GM18868 (cell line): ENCODE measurements at regions not wholly inside any gene's neighbourhood (a gene's known extent, or its start where the extent isn't known, plus 50 kb on each side); places are given as distances from the start of the nearest gene placed in this dataset.
"Not testable (repeated sequence)": the region's sequence is repeated elsewhere in the genome, so short reads cannot be mapped to it uniquely, and the experiment has no call there.

Experiments used
- ATAC-seq: cut with Tn5 transposase; IDR thresholded peaks from one replicate; pipeline ENCODE4 v1.9.1; 2021; ENCODE audit warnings: mild to moderate bottlenecking, moderate library complexity; ENCODE audit not compliant: unreplicated experiment

DNA sequence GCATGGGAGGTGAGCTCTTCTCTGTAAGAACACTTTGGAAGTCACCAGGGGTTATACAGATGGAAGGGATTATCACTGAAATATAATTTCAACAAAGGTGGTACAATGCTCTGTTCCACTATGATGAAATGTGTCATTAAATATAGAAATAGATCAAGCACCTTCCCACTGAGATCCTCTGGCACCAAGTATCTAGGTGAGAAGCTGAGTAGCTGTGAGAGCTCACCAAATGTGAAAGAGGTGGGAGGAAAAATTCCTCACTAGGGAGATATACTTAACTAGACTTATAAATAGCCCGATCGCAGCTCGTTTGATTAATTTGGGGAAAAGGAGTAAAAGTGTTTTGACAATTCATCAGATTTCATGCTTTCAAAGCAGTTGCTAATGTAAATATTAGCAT lies 247.6 kb downstream of the SMAD2 start:
- ATAC-seq = no peak

DNA sequence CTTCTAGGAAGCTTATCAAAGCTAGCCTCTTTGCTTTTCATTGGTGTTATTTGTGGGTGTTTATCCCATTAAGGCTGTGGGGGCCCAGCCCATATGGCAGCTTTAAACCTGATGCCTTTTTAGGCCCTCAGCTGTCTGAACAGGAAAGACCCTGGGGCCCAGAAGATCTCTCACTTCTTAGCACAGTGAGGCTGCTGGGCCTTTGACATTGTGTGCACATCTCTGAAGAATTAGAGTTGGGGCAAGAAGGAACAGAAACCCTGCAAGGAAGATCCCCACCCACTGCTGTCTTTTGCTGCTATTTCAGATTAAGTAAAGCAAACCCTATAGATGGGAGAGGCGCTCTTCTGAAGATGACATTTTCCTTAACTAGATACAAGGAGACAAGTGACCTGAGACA lies 250.0 kb downstream of the SMAD2 start:
- peak; percentile 89 for ATAC-seq

DNA sequence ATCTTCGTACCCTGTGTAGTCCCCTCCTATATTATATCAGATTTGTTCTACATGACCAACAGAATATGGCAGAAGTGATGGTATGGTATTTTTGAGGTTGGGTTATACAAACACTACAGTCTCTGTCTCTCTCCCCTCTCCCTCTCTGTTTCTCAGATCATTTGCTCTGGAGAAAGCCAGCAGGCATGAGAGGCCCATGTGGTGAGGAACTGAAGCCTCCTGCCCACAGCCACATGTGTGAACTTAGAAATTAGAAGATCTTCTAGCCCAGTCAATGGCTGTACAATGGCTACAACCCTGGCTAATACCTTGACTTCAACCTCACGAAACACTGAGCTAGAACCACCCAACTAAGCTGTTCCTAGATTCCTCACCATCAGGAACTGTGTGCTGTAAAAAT lies 250.6 kb downstream of the SMAD2 start:
- no peak for ATAC-seq

DNA sequence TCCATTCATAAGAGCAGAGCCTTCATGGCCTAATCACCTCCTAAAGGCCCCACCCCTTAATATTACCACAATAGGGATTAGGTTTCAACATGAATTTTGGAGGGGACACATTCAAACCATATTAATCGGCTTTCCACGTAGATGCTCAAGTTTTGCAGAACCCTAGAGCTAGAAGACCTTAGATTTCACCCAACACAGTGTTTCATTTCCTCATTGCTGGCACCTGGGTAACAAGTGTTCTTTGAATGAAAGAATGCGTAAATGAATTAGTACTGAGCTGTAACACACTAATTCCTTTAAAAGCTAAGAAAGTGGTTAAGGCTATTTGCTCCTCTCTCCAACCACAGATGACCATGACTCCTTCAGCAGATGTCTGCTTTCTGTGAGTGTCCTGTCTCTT lies 252.5 kb downstream of the SMAD2 start:
- ATAC-seq = peak; percentile 55

DNA sequence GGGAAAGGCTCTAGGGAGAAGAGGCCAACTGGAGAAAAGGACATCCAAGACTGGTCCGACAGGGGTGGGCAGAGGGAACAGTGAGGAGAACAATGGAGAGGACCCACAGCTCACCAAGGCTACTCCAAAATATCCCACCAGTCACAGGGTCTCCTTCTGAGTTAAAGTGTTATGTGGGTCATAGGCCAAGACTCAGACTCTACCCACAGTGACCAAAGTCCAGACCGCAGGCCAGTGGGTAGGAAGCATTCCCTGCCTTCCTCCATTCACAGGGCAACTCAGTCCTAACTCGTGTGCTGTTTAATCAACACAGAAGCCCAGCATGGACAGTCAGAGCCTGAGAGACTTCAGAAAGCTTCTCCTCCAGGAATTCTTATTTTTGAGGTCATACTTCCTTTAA lies 260.6 kb downstream of the SMAD2 start:
- no peak for ATAC-seq

DNA sequence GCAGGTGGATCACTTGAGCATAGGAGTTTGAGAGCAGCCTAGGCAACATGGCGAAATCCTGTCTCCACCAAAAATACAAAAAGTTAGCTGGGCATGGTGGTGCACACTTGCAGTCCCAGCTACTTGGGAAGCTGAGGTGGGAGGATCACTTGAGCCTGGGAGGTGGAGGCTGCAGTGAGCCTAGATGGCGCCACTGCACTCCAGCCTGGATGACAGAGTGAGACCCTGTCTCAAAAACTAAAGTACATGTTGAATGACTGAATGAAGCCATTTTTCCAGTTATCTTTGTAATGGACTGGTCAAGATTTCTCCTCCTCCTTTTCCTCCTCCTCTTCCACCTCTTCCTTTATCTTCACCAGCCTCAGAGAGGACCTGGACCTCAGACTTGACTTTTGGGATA lies 272.0 kb downstream of the SMAD2 start:
- no peak for ATAC-seq

DNA sequence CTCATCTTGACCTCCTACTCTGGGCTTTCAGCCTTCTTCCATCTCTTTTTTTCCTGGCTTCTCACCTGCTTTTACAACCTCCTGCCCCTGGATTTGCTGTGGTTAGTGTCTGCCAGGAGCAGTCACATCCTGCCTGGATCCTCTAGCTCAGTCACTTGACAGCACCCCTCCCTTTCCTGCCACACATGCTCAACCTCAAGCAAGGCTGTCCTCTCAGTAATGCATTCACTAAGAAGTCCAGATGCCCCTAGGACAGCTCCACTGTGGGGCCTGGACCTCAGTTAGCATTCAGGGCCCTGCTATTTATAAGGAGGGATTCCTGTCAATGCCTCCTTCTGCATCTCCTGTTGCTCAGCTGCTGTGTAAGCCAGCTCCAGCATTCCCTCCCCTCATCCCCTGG lies 275.5 kb downstream of the SMAD2 start:
- no peak for ATAC-seq

DNA sequence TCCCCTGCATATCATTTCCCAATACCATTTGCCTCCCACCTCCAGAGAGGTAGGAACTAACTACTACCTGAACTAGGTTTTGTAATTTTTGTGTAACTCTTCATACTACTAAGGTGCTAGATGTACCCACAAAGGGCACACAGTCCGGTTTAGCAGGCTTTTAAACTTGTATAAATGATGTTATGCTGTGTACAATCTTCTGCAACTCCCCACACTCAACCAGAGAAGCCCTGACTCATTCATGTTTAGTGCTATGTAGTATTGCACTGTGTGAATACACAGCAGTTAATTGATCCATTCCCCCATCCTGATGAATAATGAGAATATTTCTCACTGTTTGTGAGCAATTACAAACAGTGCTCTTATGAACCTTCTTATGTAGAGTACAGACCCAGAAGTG lies 285.6 kb downstream of the SMAD2 start:
- no peak for ATAC-seq

DNA sequence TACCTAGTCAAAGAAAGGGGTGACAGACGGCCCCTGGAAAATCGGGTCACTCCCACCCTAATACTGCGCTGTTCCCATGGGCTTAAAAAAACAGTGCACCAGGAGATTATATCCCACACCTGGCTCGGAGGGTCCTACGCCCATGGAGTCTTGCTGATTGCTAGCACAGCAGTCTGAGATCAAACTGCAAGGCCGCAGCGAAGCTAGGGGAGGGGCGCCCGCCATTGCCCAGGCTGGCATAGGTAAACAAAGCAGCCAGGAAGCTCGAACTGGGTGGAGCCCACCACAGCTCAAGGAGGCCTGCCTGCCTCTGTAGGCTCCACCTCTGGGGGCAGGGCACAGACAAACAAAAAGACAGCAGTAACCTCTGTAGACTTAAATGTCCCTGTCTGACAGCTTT lies 292.9 kb downstream of the SMAD2 start:
- not testable (repeated sequence) for ATAC-seq

DNA sequence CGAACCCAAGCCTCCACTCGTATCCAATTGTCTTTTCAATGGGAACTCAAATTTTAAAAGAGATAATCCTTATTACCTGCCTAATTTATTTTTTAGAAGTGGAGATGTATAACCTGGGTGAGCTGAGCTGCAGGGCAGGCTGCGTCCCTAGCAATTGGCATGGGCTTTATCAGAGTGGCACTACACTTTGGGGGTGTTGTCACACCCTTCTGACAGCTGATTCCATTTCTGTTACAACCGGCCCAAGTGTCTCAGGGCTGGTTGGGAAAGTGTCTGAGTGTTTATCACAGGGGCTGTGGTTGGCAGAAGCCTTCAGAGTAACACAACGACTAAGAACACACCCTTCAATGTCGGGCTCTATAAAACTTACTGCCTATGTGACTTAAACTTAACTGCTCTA lies 295.0 kb downstream of the SMAD2 start:
- no peak for ATAC-seq

DNA sequence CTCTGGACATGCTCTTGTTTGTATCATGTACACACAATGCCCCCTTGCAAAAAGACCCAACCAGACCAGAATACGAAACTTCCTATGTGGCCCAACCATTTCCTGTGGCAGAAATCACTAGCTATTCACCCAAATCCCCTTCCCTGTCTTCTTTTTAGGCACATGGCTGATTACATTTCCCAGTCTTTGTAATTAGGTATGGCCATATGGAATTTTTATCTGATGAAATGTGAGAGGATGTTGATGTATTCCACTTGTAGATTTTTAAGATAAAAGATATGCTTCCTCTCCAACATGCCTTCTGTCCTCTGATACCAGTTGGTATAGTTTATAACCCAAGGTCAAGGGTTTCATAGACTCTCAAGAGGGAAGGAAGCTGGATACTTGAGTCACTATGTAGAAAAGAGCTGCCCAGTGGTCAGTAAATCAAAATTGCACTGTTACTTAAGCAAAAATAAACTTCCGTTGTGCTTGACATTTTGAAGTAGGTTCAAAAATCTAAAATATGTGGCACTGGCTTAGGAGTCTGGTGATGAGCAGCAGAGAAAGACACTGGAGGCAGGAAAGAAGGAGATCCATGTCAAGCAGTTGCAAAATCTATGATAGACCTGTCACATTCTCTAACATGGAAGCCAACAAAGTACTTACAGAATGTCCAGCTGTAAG lies 297.4 kb downstream of the SMAD2 start:
- no peak for ATAC-seq

DNA sequence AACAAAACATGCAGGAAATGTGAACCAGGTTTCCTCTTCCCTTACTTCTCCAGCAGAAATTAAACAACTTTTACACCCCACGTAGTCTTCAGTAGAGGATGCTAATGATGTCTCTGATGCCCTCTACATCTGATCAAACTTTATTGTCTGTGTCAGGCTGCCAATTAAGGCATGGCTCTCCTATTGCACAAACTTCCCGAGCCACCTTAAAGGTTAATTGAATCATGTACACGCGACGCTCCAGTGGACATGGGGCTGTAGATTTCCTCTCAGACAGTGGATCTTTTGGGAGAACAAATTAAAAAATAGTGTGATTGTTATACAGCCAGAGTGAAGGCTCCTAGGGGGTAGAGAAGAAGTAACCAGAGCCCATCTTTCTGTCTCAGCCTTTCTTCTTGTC lies 301.6 kb downstream of the SMAD2 start:
- ATAC-seq = no peak

DNA sequence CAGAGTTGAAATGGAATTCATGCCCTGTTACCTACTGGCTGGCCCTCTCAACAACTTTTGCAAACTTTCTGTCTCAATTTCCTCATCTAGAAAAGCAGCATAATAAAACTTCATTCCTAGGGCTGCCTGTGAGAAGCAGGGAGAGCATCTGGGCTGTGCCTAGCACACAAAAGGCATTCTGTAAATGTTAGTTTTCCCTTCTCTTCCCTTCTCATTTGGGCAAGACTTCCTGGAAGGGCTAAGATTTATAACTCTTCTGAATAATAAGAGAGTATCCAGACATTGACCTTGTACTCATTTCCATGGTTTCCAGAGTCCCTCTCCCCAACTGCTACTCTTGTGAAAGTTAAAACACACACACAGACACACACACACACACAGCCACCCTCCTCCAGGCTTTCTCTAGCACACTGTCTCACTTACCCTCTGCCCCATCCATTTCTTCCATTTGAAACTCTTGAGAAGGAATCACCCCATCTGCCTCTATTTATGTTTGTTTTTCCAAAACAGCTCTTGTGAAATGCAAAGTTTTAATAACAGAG lies 302.1 kb downstream of the SMAD2 start:
- ATAC-seq = no peak

DNA sequence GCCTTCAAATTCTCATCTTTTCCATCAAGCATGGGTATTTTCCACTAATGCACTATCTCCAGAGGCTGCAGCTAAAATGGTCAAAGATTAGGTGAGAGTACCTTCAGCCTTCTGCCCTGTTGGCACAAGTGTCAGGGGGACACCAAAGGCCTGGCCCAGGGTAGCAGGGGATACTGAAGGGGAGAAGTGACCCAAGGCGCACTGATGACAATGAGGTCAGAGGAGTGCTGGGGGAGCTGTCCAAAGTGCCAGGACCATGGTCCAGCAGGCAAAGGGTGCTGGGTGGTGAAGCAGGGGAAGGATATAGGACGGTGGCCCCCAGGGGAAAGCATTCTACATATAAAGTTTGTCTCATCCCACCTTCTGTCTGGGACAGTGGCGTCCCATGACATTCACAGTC lies 303.4 kb downstream of the SMAD2 start:
- ATAC-seq = no peak

DNA sequence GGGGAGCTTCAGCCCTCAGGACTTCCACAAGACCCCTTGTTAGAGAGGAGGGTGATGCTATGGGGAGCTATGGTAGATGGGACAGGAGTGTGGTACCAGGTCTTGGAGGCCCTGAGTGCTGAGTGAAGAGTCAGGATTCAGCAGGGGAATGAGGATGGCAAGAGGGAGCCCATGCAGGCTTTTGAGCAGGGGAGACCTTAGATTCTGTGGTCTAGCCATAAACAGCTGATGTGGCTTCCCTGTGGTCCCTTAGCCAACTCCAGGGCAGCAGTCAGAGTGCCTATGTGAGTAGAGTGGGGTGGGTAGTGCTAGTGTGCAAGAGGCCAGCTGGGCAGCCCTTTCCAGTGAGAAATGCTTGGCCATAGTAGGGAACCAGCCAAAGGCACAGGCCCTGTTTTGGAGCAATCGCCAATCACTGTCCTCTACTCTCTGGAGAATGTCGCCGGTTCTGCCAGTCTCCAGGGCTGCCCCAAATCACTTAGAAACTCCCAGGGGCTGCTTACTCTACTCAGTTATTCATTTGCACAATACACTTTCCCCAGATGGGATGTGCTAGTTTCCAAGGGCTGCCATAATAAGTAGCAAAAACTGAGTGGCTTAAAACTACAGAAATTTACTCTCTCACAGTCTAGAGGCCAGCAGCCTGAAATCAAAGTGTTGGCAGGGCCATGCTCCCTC lies 310.5 kb downstream of the SMAD2 start:
- ATAC-seq = no peak

DNA sequence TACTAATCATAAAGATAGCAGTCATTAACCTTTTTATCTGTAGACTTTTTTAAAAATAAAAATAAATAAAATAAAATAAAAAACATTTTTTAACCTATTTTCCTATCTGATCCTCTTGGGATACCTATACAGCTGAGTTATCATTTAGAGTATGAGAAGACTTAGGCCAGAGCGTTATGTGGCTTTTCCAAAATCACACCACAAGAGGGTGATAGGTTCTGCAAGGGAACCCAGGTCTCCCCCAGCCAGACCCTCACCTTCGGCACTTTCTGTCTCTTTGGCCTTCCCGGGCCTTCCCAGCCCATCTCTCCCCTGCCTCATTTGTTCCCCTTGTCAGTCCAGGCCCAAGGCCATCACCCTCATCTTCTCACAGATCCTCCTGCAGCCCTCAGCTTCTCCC lies 311.7 kb downstream of the SMAD2 start:
- ATAC-seq = no peak

DNA sequence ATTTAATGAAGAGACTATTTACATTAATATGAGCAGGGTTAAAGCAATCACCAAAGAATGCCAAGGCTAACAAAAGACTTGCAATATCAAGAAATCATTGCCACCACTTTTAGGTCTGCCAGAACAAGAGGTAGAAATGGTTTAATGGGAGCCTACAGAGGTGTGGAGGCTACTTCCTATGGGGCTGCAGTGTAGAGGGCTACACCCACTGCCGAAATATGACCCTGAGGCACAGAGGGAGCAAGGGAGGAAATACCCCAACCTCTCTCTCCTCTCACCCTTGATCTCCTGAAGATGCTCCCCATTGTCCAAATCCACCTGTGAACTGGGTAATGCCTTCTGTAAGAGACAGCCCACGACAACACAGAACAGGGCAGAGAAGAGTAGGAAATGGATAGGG lies 315.4 kb downstream of the SMAD2 start:
- no peak for ATAC-seq

DNA sequence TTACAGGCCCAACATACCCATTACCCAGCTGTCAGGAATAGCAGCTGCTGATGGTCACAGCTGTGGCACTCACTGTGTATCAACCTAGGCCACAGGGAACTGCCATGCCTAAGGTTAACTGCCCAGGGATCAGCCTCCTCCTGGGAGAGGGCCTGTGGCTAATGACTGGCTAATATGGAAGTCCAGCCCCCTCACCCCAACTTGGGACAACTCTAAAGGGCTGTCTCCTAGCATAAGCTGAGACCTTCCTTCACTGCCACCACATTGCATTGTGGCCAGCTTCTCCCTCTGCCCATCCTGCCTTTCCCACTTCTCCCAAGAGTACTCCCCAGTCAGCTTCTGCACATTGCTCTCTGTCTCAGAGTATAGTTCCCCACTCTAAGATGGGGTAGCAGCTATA lies 316.5 kb downstream of the SMAD2 start:
- no peak for ATAC-seq

DNA sequence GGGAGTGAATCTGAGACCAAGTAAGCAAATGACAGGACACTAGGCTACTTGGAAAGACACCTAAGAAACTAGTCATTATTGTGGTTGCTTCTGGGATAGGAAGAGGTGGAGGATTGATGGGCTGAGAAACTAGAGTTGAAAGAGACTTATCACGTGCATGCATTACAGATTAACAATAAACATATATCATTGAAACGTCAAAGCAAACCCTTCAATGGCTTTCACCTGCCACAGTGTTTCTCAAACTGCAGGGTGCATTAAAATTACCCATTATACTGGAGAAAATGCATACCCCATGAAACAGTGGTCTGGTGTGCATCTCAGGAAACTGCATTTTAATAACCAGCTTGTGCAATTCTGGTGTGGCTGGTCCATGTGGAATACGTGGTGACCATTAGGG lies 318.8 kb downstream of the SMAD2 start:
- no peak for ATAC-seq

DNA sequence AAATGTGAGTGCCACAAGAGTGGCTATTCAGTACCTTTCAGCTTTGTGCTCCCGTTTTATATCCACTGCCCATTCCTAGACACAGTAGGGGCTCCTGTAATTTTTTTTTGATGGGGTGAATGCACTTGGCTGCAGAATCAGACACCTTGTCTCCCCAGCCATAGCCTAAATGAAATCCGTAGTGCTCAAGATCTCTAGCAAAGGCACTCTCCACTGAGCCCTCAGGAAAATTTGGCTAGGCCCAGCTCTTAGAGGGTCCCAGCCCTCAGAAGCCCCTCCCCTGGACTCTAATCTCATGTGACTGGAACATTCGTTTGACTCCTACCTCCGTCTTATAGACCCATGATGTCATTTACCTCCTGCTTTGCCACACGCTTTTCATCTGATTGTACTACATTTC lies 323.9 kb downstream of the SMAD2 start:
- ATAC-seq = no peak

DNA sequence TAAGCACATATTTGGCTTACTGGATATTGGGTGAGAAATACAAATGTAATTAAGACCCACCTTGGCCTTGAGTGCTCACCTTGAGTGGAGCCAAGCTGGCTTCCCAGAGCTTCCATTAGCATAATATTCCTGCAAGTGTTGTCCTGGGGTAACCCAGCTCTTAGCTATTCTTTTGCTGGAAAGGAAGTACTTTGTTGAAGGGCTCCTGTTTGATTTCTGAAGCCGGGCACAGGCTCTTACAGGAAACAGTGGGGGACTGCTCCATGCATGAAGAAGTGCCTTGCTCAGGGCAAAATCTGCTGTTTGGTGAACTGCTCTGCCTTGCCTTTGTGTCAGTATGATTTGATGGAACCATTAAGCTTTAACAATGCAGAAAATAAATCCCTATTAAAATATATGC lies 325.4 kb downstream of the SMAD2 start:
- no peak for ATAC-seq

DNA sequence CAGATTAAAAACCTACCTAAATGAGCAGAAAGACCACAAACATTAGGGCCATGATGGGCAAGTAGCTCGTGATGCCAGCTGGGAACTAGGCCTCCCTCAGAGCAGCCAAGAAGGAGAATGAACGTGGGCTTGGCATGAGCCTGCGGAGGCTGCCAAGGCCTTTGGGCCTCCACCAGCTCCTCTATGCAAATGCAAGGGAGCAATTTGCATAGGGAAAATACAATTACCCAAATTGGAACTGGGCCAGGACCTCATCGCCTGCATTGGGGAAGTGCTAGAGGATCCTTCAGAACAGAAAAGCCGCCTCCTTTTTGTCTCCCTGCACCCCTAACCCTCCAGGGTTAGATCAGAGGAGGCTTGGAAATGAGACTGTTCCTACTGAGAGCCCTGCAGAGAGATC lies 326.4 kb downstream of the SMAD2 start:
- no peak for ATAC-seq

DNA sequence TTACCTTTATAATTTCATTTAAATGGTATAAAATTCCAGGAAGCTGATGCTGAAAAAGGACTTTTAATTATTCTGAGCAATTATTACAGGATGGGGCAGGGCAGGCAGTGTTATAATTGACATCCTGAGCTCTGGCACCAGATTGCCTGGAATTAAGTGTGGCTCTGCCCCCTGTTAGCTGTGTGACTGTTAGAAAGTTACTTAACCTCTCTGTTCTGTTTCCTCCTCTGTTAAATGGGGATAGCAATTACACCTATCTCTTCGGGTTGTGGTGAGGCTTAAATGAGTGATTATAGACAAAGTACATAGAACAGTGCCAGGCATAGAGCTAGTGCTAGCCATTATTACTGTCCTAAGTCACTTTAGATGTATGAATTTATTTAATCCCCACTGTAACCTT lies 327.3 kb downstream of the SMAD2 start:
- ATAC-seq = no peak
